Neutrophil (primary cell): ENCODE measurements at regions not wholly inside any gene's neighbourhood (a gene's known extent, or its start where the extent isn't known, plus 50 kb on each side); places are given as distances from the start of the nearest gene placed in this dataset.

ENCODE experiments used
- H3K27ac ChIP-seq: fragments of 200-600 bp; sonication (generic); 2 replicates; pipeline ENCODE4 v1.5.1; 2016; ENCODE audit warnings: mild to moderate bottlenecking, moderate library complexity
- H3K27me3 ChIP-seq: fragments of 200-600 bp; sonication (generic); 2 replicates; pipeline ENCODE4 v1.6.0; 2016; ENCODE audit warnings: mild to moderate bottlenecking
- H3K36me3 ChIP-seq: fragments of 200-600 bp; sonication (generic); 2 replicates; pipeline ENCODE4 v1.5.1; 2017
- H3K4me1 ChIP-seq, 2 experiments: fragments of 200-600 bp in 1 of 2; sonication (generic) in 1 of 2; 1 replicate in 1 of 2; 2 replicates in 1 of 2; pipeline versions ENCODE4 v1.5.1 to v1.6.1; 2013 to 2016; ENCODE audit warnings: low read depth in 1 of 2, low read length in 1 of 2, mild to moderate bottlenecking in 1 of 2, moderate library complexity in 1 of 2; ENCODE audit not compliant: control insufficient read depth in 1 of 2, insufficient read depth in 1 of 2
- H3K4me3 ChIP-seq, 2 experiments: fragments of 200-600 bp in 1 of 2; sonication (generic) in 1 of 2; 1 replicate in 1 of 2; 2 replicates in 1 of 2; pipeline ENCODE4 v1.5.1; 2013 to 2016; ENCODE audit warnings: low read depth in 1 of 2, low read length in 1 of 2, mild to moderate bottlenecking in 1 of 2, moderate library complexity in 1 of 2
- H3K9me3 ChIP-seq: fragments of 200-600 bp; sonication (generic); 2 replicates; pipeline ENCODE4 v1.5.1; 2016
- CTCF ChIP-seq: fragments of 200-600 bp; sonication (generic); IDR thresholded peaks from 2 replicates; pipeline ENCODE4 v1.5.1; 2016; ENCODE audit warnings: antibody characterized with exemption

DNA sequence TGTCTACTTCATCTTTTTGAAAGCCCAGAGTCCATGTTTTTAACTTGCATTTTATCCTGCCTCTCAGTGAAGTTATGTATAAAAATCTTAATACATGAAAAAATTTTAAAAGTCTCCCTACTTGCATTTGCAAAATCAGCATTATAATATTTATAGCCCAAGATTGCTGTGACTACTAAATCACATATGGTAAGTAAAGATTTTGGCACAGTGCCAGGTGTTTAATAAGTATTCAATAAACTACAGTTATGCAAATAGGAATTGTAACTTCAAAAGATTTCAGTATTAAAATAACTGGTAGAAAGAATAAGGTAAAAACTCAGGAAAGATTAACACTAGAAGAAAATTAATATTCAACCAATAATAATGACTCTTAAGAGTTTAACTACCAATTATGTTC, 641.7 kb downstream of the LRRIQ3 start:
- no peaks in the 10 kb centered on the region for H3K27me3 ChIP-seq
- H3K4me1 ChIP-seq: no peaks in the 10 kb centered on the region
- no peaks in the 10 kb centered on the region for H3K9me3 ChIP-seq
- H3K4me3 ChIP-seq: no peak overlapping the region
- TF ChIP-seq CTCF: no peak
- no peak overlapping the region for H3K27ac ChIP-seq
- no peaks in the 10 kb centered on the region for H3K36me3 ChIP-seq

GRCh38 chr1:73537400-73537799, 660.6 kb downstream of the LRRIQ3 start:
- no peaks in the 10 kb centered on the region for H3K4me1 ChIP-seq
- H3K36me3 ChIP-seq: no peaks in the 10 kb centered on the region
- H3K27ac ChIP-seq: no peak overlapping the region
- H3K27me3 ChIP-seq: no peaks in the 10 kb centered on the region
- H3K4me3 ChIP-seq: no peak overlapping the region
- TF ChIP-seq CTCF: no peak
- no peaks in the 10 kb centered on the region for H3K9me3 ChIP-seq

- Histone ChIP-seq H3K9me3 (no peaks in the 10 kb centered on the region), H3K27ac (no peak overlapping the region), H3K4me1 (peaks cover 0 to 5% of the 10 kb centered on the region in 2 experiments), H3K27me3 (no peaks in the 10 kb centered on the region), H3K36me3 (no peaks in the 10 kb centered on the region), H3K4me3 (no peak overlapping the region)
- TF ChIP-seq CTCF: no peak
These were observed 680.3 kb downstream of the LRRIQ3 start for GRCh38 chr1:73517603-73518191.

DNA sequence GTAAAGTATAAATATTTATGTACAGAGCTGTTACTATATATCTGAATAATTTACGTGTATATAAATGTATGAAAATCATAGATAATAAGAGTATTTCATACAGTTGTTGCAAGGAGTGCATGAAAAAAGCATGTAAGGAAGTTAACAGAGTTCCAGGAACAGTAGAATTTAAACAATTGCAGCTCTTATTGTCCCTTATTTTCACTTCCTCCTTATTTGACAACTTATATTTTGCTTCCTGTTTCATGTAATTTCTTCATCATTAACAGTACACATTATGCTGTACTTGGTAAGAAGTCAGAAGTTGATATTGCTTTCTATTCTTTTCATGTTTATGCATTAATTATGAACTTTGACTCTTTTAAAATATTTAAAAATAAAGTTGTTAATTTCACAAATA, 681.5 kb downstream of the LRRIQ3 start:
- no peak overlapping the region for H3K4me3 ChIP-seq
- no peaks in the 10 kb centered on the region for H3K9me3 ChIP-seq
- H3K4me1 ChIP-seq: peaks cover 0 to 5% of the 10 kb centered on the region in 2 experiments
- no peaks in the 10 kb centered on the region for H3K36me3 ChIP-seq
- H3K27me3 ChIP-seq: no peaks in the 10 kb centered on the region
- no peak for TF ChIP-seq CTCF
- H3K27ac ChIP-seq: no peak overlapping the region

GRCh38 chr1:73511038-73511437, 686.9 kb downstream of the LRRIQ3 start:
- Histone ChIP-seq H3K4me1 (no peaks in the 10 kb centered on the region), H3K36me3 (no peaks in the 10 kb centered on the region), H3K4me3 (no peak overlapping the region), H3K27me3 (no peaks in the 10 kb centered on the region), H3K9me3 (no peaks in the 10 kb centered on the region), H3K27ac (no peak overlapping the region)
- TF ChIP-seq CTCF: no peak

- Histone ChIP-seq H3K9me3 (no peaks in the 10 kb centered on the region), H3K27ac (no peak overlapping the region), H3K27me3 (no peaks in the 10 kb centered on the region), H3K4me3 (no peak overlapping the region), H3K36me3 (no peaks in the 10 kb centered on the region), H3K4me1 (no peaks in the 10 kb centered on the region)
- no peak for TF ChIP-seq CTCF
These were observed 697.8 kb downstream of the LRRIQ3 start for GRCh38 chr1:73500154-73500553.
